H7 (cell line): ENCODE measurements at regions not wholly inside any gene's neighbourhood (a gene's known extent, or its start where the extent isn't known, plus 50 kb on each side); places are given as distances from the start of the nearest gene placed in this dataset.
"Not testable (repeated sequence)": the region's sequence is repeated elsewhere in the genome, so short reads cannot be mapped to it uniquely, and the experiment has no call there.

Experiments used
- DNase-seq: peaks from one replicate; pipeline ENCODE4 v3.0.0; 2012
- H3K27me3 ChIP-seq: 2 replicates; pipeline ENCODE4 v1.6.0; 2011; ENCODE audit warnings: mild to moderate bottlenecking, low read length; ENCODE audit not compliant: control insufficient read depth, insufficient read depth
- H3K36me3 ChIP-seq: replicated peaks from 2 replicates; pipeline ENCODE4 v1.5.1; 2011; ENCODE audit warnings: low read length; ENCODE audit not compliant: control insufficient read depth, insufficient read depth
- H3K4me3 ChIP-seq: 2 replicates; pipeline ENCODE4 v1.5.1; 2011; ENCODE audit warnings: low read depth, mild to moderate bottlenecking, control low read depth, low read length, moderate library complexity; ENCODE audit not compliant: insufficient read depth

GRCh38 chr12:82300611-82301010 is 57.6 kb downstream of the CCDC59 start:
- H3K36me3 ChIP-seq = no peaks in the 10 kb centered on the region
- H3K4me3 ChIP-seq = no peak overlapping the region
- DNase-seq = no peak
- no peaks in the 10 kb centered on the region for H3K27me3 ChIP-seq

GRCh38 chr12:82299319-82300025 is 58.7 kb downstream of the CCDC59 start:
- no peak for DNase-seq
- Histone ChIP-seq H3K27me3 (no peaks in the 10 kb centered on the region), H3K36me3 (no peaks in the 10 kb centered on the region), H3K4me3 (no peak overlapping the region)

GRCh38 chr12:82290415-82290814 is 67.8 kb downstream of the CCDC59 start:
- Histone ChIP-seq H3K36me3 (no peaks in the 10 kb centered on the region), H3K27me3 (no peaks in the 10 kb centered on the region), H3K4me3 (no peak overlapping the region)
- DNase-seq = no peak

GRCh38 chr12:82281335-82281734 is 76.9 kb downstream of the CCDC59 start:
- H3K4me3 ChIP-seq, DNase-seq, H3K36me3 ChIP-seq, H3K27me3 ChIP-seq: not testable (repeated sequence)

GRCh38 chr12:82279536-82280058 is 78.6 kb downstream of the CCDC59 start:
- no peak for DNase-seq
- Histone ChIP-seq H3K4me3 (no peak overlapping the region), H3K27me3 (no peaks in the 10 kb centered on the region)

GRCh38 chr12:82277582-82277981 is 80.6 kb downstream of the CCDC59 start:
- no peaks in the 10 kb centered on the region for H3K36me3 ChIP-seq
- DNase-seq = no peak
- H3K4me3 ChIP-seq = no peak overlapping the region
- no peaks in the 10 kb centered on the region for H3K27me3 ChIP-seq

More at GRCh38 chr12:82279536-82280058, 78.6 kb downstream of the CCDC59 start:
- H3K36me3 ChIP-seq = no peaks in the 10 kb centered on the region

GRCh38 chr12:82242729-82243128 is 115.5 kb downstream of the CCDC59 start:
- Histone ChIP-seq H3K4me3 (no peak overlapping the region), H3K36me3 (no peaks in the 10 kb centered on the region), H3K27me3 (no peaks in the 10 kb centered on the region)
- no peak for DNase-seq

GRCh38 chr12:82225871-82226270 is 132.3 kb downstream of the CCDC59 start:
- DNase-seq = no peak
- H3K36me3 ChIP-seq = no peaks in the 10 kb centered on the region
- no peak overlapping the region for H3K4me3 ChIP-seq
- H3K27me3 ChIP-seq = no peaks in the 10 kb centered on the region

GRCh38 chr12:82223426-82223825 is 134.8 kb downstream of the CCDC59 start:
- Histone ChIP-seq H3K27me3 (no peaks in the 10 kb centered on the region), H3K36me3 (no peaks in the 10 kb centered on the region), H3K4me3 (no peak overlapping the region)
- no peak for DNase-seq

GRCh38 chr12:82216475-82216874 is 141.7 kb downstream of the CCDC59 start:
- DNase-seq = no peak
- Histone ChIP-seq H3K27me3 (no peaks in the 10 kb centered on the region), H3K36me3 (no peaks in the 10 kb centered on the region), H3K4me3 (no peak overlapping the region)

GRCh38 chr12:82213761-82214160 is 144.4 kb downstream of the CCDC59 start:
- Histone ChIP-seq H3K27me3 (no peaks in the 10 kb centered on the region), H3K36me3 (no peaks in the 10 kb centered on the region), H3K4me3 (no peak overlapping the region)
- no peak for DNase-seq

GRCh38 chr12:82210882-82211281 is 147.3 kb downstream of the CCDC59 start:
- H3K27me3 ChIP-seq = no peaks in the 10 kb centered on the region
- no peak for DNase-seq
- H3K4me3 ChIP-seq = no peak overlapping the region
- H3K36me3 ChIP-seq = no peaks in the 10 kb centered on the region

- DNase-seq = no peak
- no peaks in the 10 kb centered on the region for H3K36me3 ChIP-seq
- H3K27me3 ChIP-seq = no peaks in the 10 kb centered on the region
- H3K4me3 ChIP-seq = no peak overlapping the region
These were observed 148.7 kb downstream of the CCDC59 start for GRCh38 chr12:82209533-82209932.

GRCh38 chr12:82207556-82207955 is 150.6 kb downstream of the CCDC59 start:
- H3K36me3 ChIP-seq = no peaks in the 10 kb centered on the region
- no peak overlapping the region for H3K4me3 ChIP-seq
- no peak for DNase-seq
- H3K27me3 ChIP-seq = no peaks in the 10 kb centered on the region

- DNase-seq = no peak
- H3K36me3 ChIP-seq = no peaks in the 10 kb centered on the region
- no peaks in the 10 kb centered on the region for H3K27me3 ChIP-seq
- H3K4me3 ChIP-seq = no peak overlapping the region
These were observed 155.1 kb downstream of the CCDC59 start for GRCh38 chr12:82203086-82203485.

GRCh38 chr12:82187595-82187994 is 170.6 kb downstream of the CCDC59 start:
- Histone ChIP-seq H3K36me3 (no peaks in the 10 kb centered on the region), H3K27me3 (no peaks in the 10 kb centered on the region), H3K4me3 (no peak overlapping the region)
- DNase-seq = no peak
